ENCODE measurements at regions not wholly inside any gene's neighbourhood (a gene's known extent, or its start where the extent isn't known, plus 50 kb on each side); places are given as distances from the start of the nearest gene placed in this dataset.

DNA sequence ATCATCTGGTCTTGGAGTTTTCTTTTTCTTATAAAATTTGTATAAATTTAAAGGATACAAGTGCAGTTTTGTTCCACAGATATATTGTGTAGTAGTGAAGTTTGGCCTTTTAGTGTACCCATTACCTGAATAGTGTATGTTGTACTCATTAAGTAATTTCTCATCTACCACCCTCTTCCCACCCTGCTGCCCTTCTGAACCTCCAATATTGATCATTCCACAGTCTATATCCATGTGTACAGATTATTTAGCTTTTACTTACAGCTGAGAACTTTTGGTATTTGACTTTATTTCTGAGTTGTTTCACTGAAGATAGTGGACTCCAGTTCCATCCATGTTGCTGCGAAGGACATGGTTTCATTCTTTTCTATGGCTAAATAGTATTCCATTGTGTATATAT, 63.1 kb upstream of the NR3C1 start:
- Histone ChIP-seq H3K27ac (ENCODE audit: insufficient read depth, low read length) (no peak overlapping the region), H4K20me1 (ENCODE audit: control insufficient read depth, extremely low read depth, insufficient read depth, low read length) (no peaks in the 10 kb centered on the region), H3K4me3 (replicated peaks in 1 of 4; ENCODE audit: control extremely low read depth in 1 of 4, insufficient read depth in 1 of 4, low read depth in 3 of 4, low read length in 4 of 4) (no peak overlapping the region), H3K9me3 (ENCODE audit: control insufficient read depth, insufficient read depth, low read depth, low read length) (no peaks in the 10 kb centered on the region), H3K27me3 (ENCODE audit: control insufficient read depth, insufficient read depth, low read length) (no peaks in the 10 kb centered on the region), H3K9ac (ENCODE audit: insufficient read depth, low read length) (no peak overlapping the region), H3K79me2 (ENCODE audit: control insufficient read depth, insufficient read depth, low read length) (no peaks in the 10 kb centered on the region), H2AFZ (ENCODE audit: low read length) (no peak overlapping the region), H3K4me1 (ENCODE audit: control insufficient read depth, extremely low read depth, insufficient read depth, low read length) (peaks cover 5% of the 10 kb centered on the region), H3K4me2 (ENCODE audit: extremely low read depth, insufficient read depth, low read length) (no peak overlapping the region), H3K36me3 (ENCODE audit: control insufficient read depth, insufficient read depth, low read length) (no peaks in the 10 kb centered on the region)
- TF ChIP-seq EZH2 (IDR thresholded peaks at IDR 0.05; ENCODE audit: low read length, missing control alignments) (no peak), CTCF (conservative IDR thresholded peaks at IDR 0.05 in 1 of 2, IDR thresholded peaks at IDR 0.05 in 1 of 2; ENCODE audit: low read depth in 1 of 2, low read length in 2 of 2) (no peak)
- DNase-seq (ENCODE audit: low read depth in 2 of 2): no peak

- Histone ChIP-seq H4K20me1 (ENCODE audit: control insufficient read depth, extremely low read depth, insufficient read depth, low read length) (no peaks in the 10 kb centered on the region), H3K79me2 (ENCODE audit: control insufficient read depth, insufficient read depth, low read length) (no peaks in the 10 kb centered on the region), H3K27ac (ENCODE audit: insufficient read depth, low read length) (no peak overlapping the region), H3K4me3 (replicated peaks in 1 of 4; ENCODE audit: control extremely low read depth in 1 of 4, insufficient read depth in 1 of 4, low read depth in 3 of 4, low read length in 4 of 4) (no peak overlapping the region), H3K4me1 (ENCODE audit: control insufficient read depth, extremely low read depth, insufficient read depth, low read length) (no peaks in the 10 kb centered on the region), H3K9ac (ENCODE audit: insufficient read depth, low read length) (no peak overlapping the region), H3K4me2 (ENCODE audit: extremely low read depth, insufficient read depth, low read length) (no peak overlapping the region), H3K9me3 (ENCODE audit: control insufficient read depth, insufficient read depth, low read depth, low read length) (no peaks in the 10 kb centered on the region), H3K36me3 (ENCODE audit: control insufficient read depth, insufficient read depth, low read length) (no peaks in the 10 kb centered on the region), H2AFZ (ENCODE audit: low read length) (no peak overlapping the region), H3K27me3 (ENCODE audit: control insufficient read depth, insufficient read depth, low read length) (no peaks in the 10 kb centered on the region)
- no peak for DNase-seq (ENCODE audit: low read depth in 2 of 2)
- no peak for TF ChIP-seq EZH2 (IDR thresholded peaks at IDR 0.05; ENCODE audit: low read length, missing control alignments)
- no peak for TF ChIP-seq CTCF (conservative IDR thresholded peaks at IDR 0.05 in 1 of 2, IDR thresholded peaks at IDR 0.05 in 1 of 2; ENCODE audit: low read depth in 1 of 2, low read length in 2 of 2)
Measured at GRCh38 chr5:143464723-143465490, 61.4 kb upstream of the NR3C1 start.

DNA sequence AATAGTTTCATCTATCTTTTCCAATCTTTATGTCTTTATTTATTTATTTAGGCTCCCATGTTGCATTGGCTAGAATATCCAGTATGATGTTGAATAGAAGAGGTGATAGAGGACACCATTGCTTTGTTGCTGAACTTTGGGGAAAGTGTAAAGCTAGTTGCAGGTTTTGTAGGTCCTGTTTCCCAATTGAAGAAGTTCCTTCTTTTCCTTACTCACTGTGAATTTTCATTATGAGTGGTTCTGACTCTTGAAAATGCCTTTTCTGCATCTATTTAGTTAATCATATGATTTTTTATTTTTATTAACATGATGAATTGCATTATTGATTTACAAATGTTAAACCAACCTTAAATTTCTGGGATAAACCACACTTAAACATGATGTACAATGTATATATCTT, 58.9 kb upstream of the NR3C1 start:
- H3K9ac ChIP-seq (ENCODE audit: insufficient read depth, low read length): no peak overlapping the region
- H3K4me2 ChIP-seq (ENCODE audit: extremely low read depth, insufficient read depth, low read length): no peak overlapping the region

More for the DNA sequence above, 58.9 kb upstream of the NR3C1 start:
- Histone ChIP-seq H2AFZ (ENCODE audit: low read length) (no peak overlapping the region), H3K9me3 (ENCODE audit: control insufficient read depth, insufficient read depth, low read depth, low read length) (no peaks in the 10 kb centered on the region), H4K20me1 (ENCODE audit: control insufficient read depth, extremely low read depth, insufficient read depth, low read length) (no peaks in the 10 kb centered on the region), H3K79me2 (ENCODE audit: control insufficient read depth, insufficient read depth, low read length) (no peaks in the 10 kb centered on the region), H3K4me1 (ENCODE audit: control insufficient read depth, extremely low read depth, insufficient read depth, low read length) (peaks cover 2% of the 10 kb centered on the region), H3K27ac (ENCODE audit: insufficient read depth, low read length) (no peak overlapping the region), H3K4me3 (replicated peaks in 1 of 4; ENCODE audit: control extremely low read depth in 1 of 4, insufficient read depth in 1 of 4, low read depth in 3 of 4, low read length in 4 of 4) (no peak overlapping the region), H3K36me3 (ENCODE audit: control insufficient read depth, insufficient read depth, low read length) (no peaks in the 10 kb centered on the region), H3K27me3 (ENCODE audit: control insufficient read depth, insufficient read depth, low read length) (no peaks in the 10 kb centered on the region)
- no peak for DNase-seq (ENCODE audit: low read depth in 2 of 2)
- TF ChIP-seq CTCF (conservative IDR thresholded peaks at IDR 0.05 in 1 of 2, IDR thresholded peaks at IDR 0.05 in 1 of 2; ENCODE audit: low read depth in 1 of 2, low read length in 2 of 2) (no peak), EZH2 (IDR thresholded peaks at IDR 0.05; ENCODE audit: low read length, missing control alignments) (no peak)

Data from fibroblast of lung (primary cell).